CD14-positive monocyte (primary cell): ENCODE measurements at regions not wholly inside any gene's neighbourhood (a gene's known extent, or its start where the extent isn't known, plus 50 kb on each side); places are given as distances from the start of the nearest gene placed in this dataset.
"Not testable (repeated sequence)": the region's sequence is repeated elsewhere in the genome, so short reads cannot be mapped to it uniquely, and the experiment has no call there.

Source experiments
- DNase-seq, 3 donors: peaks; one replicate each; pipeline ENCODE4 v3.0.0-alpha.2; 2011 to 2022
- H2AFZ ChIP-seq: 2 replicates; pipeline ENCODE4 v1.6.0; 2012; ENCODE audit warnings: mild to moderate bottlenecking, low read depth, low read length, inconsistent platforms; ENCODE audit not compliant: insufficient read depth, poor library complexity, severe bottlenecking
- H3K27ac ChIP-seq, 2 donors: 1 replicate in 1 of 2; 2 replicates in 1 of 2; pipeline ENCODE4 v1.5.1; 2012 to 2013; ENCODE audit warnings: low read length in 2 of 2, control low read depth in 1 of 2, inconsistent platforms in 1 of 2, low read depth in 1 of 2, mild to moderate bottlenecking in 1 of 2
- H3K27me3 ChIP-seq, 2 donors: one replicate each; pipeline versions ENCODE4 v1.6.0 to v1.6.1; 2011 to 2013; ENCODE audit warnings: low read length in 2 of 2; ENCODE audit not compliant: control insufficient read depth in 2 of 2, insufficient read depth in 2 of 2
- H3K36me3 ChIP-seq, 2 donors: replicated peaks in 1 of 2; 1 replicate in 1 of 2; 2 replicates in 1 of 2; pipeline versions ENCODE4 v1.5.1 to v1.6.1; 2012 to 2013; ENCODE audit warnings: low read length in 2 of 2, control low read depth in 1 of 2, inconsistent platforms in 1 of 2, mild to moderate bottlenecking in 1 of 2; ENCODE audit not compliant: insufficient read depth in 2 of 2, control insufficient read depth in 1 of 2
- H3K4me1 ChIP-seq, 2 donors: 1 replicate in 1 of 2; 2 replicates in 1 of 2; pipeline versions ENCODE4 v1.5.1 to v1.6.1; 2012 to 2013; ENCODE audit warnings: low read length in 2 of 2, control low read depth in 1 of 2, inconsistent platforms in 1 of 2, mild to moderate bottlenecking in 1 of 2, moderate library complexity in 1 of 2; ENCODE audit not compliant: insufficient read depth in 2 of 2, control insufficient read depth in 1 of 2
- H3K4me2 ChIP-seq: replicated peaks from 2 replicates; pipeline ENCODE3; 2012; ENCODE audit warnings: low read length, moderate library complexity, mild to moderate bottlenecking; ENCODE audit not compliant: poor library complexity, severe bottlenecking; ENCODE audit errors: extremely low read depth
- H3K4me3 ChIP-seq, 3 experiments: fragments of 200-600 bp in 1 of 3; sonication (generic) in 1 of 3; replicated peaks in 1 of 3; 1 replicate in 2 of 3; 2 replicates in 1 of 3; pipeline ENCODE4 v1.5.1; 2011 to 2013; ENCODE audit warnings: low read length in 3 of 3, mild to moderate bottlenecking in 3 of 3, control low read depth in 2 of 3, low read depth in 2 of 3, inconsistent platforms in 1 of 3, moderate library complexity in 1 of 3
- H3K79me2 ChIP-seq: 2 replicates; pipeline ENCODE4 v1.6.0; 2012; ENCODE audit warnings: mild to moderate bottlenecking, control low read depth, inconsistent platforms, low read length, moderate library complexity; ENCODE audit not compliant: insufficient read depth
- H3K9ac ChIP-seq: 2 replicates; pipeline ENCODE4 v1.6.0; 2017; ENCODE audit warnings: low read length, mild to moderate bottlenecking; ENCODE audit not compliant: insufficient read depth, poor library complexity, severe bottlenecking
- H3K9me3 ChIP-seq, 2 donors: replicated peaks in 1 of 2; 1 replicate in 1 of 2; 2 replicates in 1 of 2; pipeline versions ENCODE4 v1.5.1 to v1.6.1; 2012 to 2013; ENCODE audit warnings: low read length in 2 of 2, control low read depth in 1 of 2; ENCODE audit not compliant: control insufficient read depth in 1 of 2, insufficient read depth in 1 of 2
- H4K20me1 ChIP-seq: 2 replicates; pipeline ENCODE4 v1.6.0; 2012; ENCODE audit warnings: mild to moderate bottlenecking, low read length, control low read depth, moderate library complexity; ENCODE audit not compliant: insufficient read depth
- H3K27ac Mint-ChIP-seq, 7 donors: one replicate each; pipeline ENCODE4 v1.8.0; 2020; ENCODE audit warnings: mild to moderate bottlenecking in 7 of 7, mixed read lengths in 7 of 7, moderate library complexity in 6 of 7, inconsistent platforms in 2 of 7
- H3K27me3 Mint-ChIP-seq, 3 donors: one replicate each; pipeline ENCODE4 v1.8.0; 2021 to 2022; ENCODE audit warnings: low read depth in 3 of 3, mild to moderate bottlenecking in 3 of 3, mixed read lengths in 3 of 3, moderate library complexity in 3 of 3, inconsistent platforms in 1 of 3
- H3K36me3 Mint-ChIP-seq, 2 donors: one replicate each; pipeline ENCODE4 v1.8.0; 2020; ENCODE audit warnings: mixed read lengths in 2 of 2, inconsistent platforms in 1 of 2, mild to moderate bottlenecking in 1 of 2
- H3K4me1 Mint-ChIP-seq: one replicate; pipeline ENCODE4 v1.8.0; 2020; ENCODE audit warnings: mild to moderate bottlenecking, mixed read lengths
- H3K4me3 Mint-ChIP-seq, 2 donors: one replicate each; pipeline ENCODE4 v1.8.0; 2020; ENCODE audit warnings: mild to moderate bottlenecking in 2 of 2, mixed read lengths in 2 of 2, moderate library complexity in 1 of 2
- H3K9me3 Mint-ChIP-seq, 7 donors: one replicate each; pipeline ENCODE4 v1.8.0; 2020 to 2022; ENCODE audit warnings: mixed read lengths in 7 of 7, mild to moderate bottlenecking in 6 of 7, moderate library complexity in 6 of 7, inconsistent platforms in 2 of 7
- WGBS: methylation state at CpG from one replicate; pipeline ENCODE4 v1.1.5; 2013; ENCODE audit warnings: missing lambda C conversion rate; ENCODE audit not compliant: insufficient coverage; 5-methylcytosine and 5-hydroxymethylcytosine counted together
- intact Hi-C, 2 donors: fragments of 100-400 bp; cut with micrococcal nuclease; formaldehyde crosslinking; loops; one replicate each; pipeline versions ENCODE4 v1.15.0 to v1.15.1; 2023
- TF ChIP-seq, protein P1 (sequence below): fragments of 200-600 bp; IDR thresholded peaks from one replicate; pipeline ENCODE4 v1.8.0; 2022; ENCODE audit warnings: antibody characterized with exemption, mild to moderate bottlenecking

DNA sequence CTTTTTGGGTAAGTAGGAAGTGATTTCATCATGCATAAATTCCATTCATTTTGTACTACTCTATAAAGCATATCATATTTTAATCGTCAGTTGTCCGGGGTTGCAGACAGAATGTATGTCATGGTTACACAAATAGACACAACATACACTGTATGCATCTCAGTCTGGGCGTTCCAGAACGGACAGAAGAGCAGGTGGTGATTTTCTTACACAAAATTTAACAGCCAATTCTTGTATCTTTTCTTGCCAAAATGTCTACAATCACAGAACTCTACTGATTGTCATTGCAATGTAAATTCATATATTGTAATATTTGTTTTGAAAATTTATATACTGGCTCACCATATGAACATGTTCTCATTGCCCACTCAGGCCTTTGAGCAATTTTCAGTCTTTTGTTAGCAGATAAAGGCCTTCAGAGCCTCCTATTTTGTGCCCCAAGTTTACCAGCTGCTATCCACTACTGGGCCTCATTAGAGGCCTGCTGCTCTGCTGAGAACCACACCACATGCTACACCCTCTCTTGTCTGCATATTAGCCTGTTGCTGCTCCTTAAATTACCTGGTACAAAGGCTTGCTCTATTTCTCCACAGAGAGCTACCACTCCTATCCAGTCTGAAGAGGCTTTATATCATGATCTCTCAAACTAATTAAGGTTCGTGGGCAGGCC lies 61.5 kb downstream of the PRDM13 start:
- no peaks in the 10 kb centered on the region for H3K9me3 ChIP-seq
- H3K79me2 ChIP-seq: no peaks in the 10 kb centered on the region
- no peak overlapping the region for H2AFZ ChIP-seq
- intact Hi-C loops: no loop called here
- H3K9ac ChIP-seq: no peak overlapping the region
- H3K27ac ChIP-seq: no peak overlapping the region
- H3K36me3 ChIP-seq: no peaks in the 10 kb centered on the region
- no peak overlapping the region for H3K4me3 ChIP-seq
- Mint-ChIP-seq H3K27me3 (peaks cover 0 to 14% (median 1%) of the 10 kb centered on the region in 3 donors), H3K36me3 (no peaks in the 10 kb centered on the region), H3K9me3 (peaks cover 0 to 2% (median 0%) of the 10 kb centered on the region in 7 donors), H3K4me3 (no peak overlapping the region), H3K27ac (peak overlapping the region in 1 of 7 donors; percentile 10), H3K4me1 (no peaks in the 10 kb centered on the region)
- WGBS: no CpG with 5 or more reads among the region's 5 CpGs
- no peaks in the 10 kb centered on the region for H4K20me1 ChIP-seq
- TF ChIP-seq, protein P1, sequence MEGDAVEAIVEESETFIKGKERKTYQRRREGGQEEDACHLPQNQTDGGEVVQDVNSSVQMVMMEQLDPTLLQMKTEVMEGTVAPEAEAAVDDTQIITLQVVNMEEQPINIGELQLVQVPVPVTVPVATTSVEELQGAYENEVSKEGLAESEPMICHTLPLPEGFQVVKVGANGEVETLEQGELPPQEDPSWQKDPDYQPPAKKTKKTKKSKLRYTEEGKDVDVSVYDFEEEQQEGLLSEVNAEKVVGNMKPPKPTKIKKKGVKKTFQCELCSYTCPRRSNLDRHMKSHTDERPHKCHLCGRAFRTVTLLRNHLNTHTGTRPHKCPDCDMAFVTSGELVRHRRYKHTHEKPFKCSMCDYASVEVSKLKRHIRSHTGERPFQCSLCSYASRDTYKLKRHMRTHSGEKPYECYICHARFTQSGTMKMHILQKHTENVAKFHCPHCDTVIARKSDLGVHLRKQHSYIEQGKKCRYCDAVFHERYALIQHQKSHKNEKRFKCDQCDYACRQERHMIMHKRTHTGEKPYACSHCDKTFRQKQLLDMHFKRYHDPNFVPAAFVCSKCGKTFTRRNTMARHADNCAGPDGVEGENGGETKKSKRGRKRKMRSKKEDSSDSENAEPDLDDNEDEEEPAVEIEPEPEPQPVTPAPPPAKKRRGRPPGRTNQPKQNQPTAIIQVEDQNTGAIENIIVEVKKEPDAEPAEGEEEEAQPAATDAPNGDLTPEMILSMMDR: no peak
- H3K4me2 ChIP-seq: no peak overlapping the region
- no peak for DNase-seq
- H3K27me3 ChIP-seq: no peaks in the 10 kb centered on the region
- no peaks in the 10 kb centered on the region for H3K4me1 ChIP-seq

DNA sequence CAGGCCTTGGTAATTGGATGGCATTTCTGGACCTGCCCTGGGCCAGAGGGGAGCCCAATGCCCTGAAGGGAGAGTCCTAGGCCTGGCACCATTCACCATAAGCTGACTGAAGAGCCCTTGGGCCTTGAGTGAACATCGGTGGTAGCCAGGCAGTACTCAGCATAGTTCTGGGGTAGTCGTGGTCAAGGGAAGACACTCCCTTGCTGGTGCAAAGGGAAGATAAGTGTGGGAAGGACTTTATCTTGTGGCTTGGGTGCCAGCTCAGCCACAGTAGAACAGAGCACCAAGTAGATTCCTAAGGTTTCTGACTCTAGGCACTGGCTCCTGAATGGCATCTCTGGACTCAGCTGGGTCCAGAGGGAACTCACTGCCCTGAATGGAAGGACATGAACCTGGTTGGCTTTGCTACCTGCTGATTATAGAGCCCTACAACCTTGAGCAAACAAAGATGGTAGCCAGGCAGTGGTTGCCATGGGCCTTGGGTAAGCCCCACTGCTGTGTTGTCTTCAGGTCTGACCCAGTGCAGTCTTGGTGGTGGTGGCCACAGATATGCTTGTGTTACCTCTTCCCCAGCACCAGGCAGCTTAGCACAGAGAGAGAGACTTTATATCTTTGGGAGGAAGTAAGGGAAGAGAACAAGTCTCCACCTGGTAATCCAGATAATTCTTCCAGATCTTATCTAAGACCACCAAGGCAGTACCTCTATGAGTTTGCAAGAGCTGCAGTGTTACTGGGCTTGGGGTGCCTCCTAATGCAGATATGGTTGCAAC lies 83.5 kb downstream of the PRDM13 start:
- Mint-ChIP-seq H3K27me3 (peaks cover 0 to 2% (median 1%) of the 10 kb centered on the region in 3 donors), H3K27ac (no peak overlapping the region), H3K4me3 (no peak overlapping the region)

DNA sequence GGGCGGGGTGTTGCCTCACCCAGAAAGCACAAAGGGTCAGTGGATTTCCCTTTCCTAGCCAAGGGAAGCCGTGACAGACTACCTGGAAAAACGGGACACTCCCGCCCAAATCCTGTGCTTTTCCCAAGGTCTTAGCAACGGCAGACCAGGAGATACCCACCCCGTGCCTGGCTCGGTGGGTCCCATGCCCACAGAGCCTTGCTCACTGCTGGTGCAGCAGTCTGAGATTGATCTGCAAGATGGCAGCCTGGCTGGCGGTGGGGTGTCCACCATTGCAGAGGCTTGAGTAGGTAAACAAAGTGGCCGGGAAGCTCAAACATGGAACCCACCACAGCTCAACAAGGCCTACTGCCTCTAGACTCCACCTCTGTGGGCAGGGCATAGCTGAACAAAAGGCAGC lies 95.7 kb downstream of the PRDM13 start:
- H3K9me3 ChIP-seq, DNase-seq, intact Hi-C loops, H3K36me3 ChIP-seq, H3K27ac ChIP-seq, H2AFZ ChIP-seq, H3K27ac Mint-ChIP-seq, H3K27me3 ChIP-seq, H3K4me2 ChIP-seq, H3K9me3 Mint-ChIP-seq, H3K4me3 Mint-ChIP-seq, H3K9ac ChIP-seq, H3K4me3 ChIP-seq, H3K4me1 Mint-ChIP-seq, H3K4me1 ChIP-seq, H4K20me1 ChIP-seq, H3K27me3 Mint-ChIP-seq, H3K79me2 ChIP-seq, H3K36me3 Mint-ChIP-seq: not testable (repeated sequence)
- WGBS: 91% methylated on average over 5 of the region's 9 CpGs

More for the DNA sequence above, 83.5 kb downstream of the PRDM13 start:
- intact Hi-C loops: no loop called here
- TF ChIP-seq, protein P1: no peak
- Mint-ChIP-seq H3K36me3 (no peaks in the 10 kb centered on the region), H3K4me1 (no peaks in the 10 kb centered on the region), H3K9me3 (peaks cover 0 to 7% (median 4%) of the 10 kb centered on the region in 7 donors)
- Histone ChIP-seq H3K27me3 (no peaks in the 10 kb centered on the region), H3K9ac (no peak overlapping the region), H3K36me3 (no peaks in the 10 kb centered on the region), H2AFZ (no peak overlapping the region), H3K9me3 (peaks cover 0 to 2% of the 10 kb centered on the region in 2 donors), H3K79me2 (no peaks in the 10 kb centered on the region), H4K20me1 (no peaks in the 10 kb centered on the region), H3K4me1 (no peaks in the 10 kb centered on the region), H3K27ac (no peak overlapping the region), H3K4me2 (no peak overlapping the region), H3K4me3 (no peak overlapping the region)
- WGBS: 92% methylated on average over 2 of the region's 2 CpGs
- no peak for DNase-seq
